Keratinocyte (primary cell): ENCODE measurements at regions not wholly inside any gene's neighbourhood (a gene's known extent, or its start where the extent isn't known, plus 50 kb on each side); places are given as distances from the start of the nearest gene placed in this dataset.

ENCODE experiments used
- DNase-seq: peaks from one replicate; pipeline ENCODE4 v3.0.0-alpha.2; 2011; ENCODE audit warnings: low read depth, missing footprints, low spot score
- FAIRE-seq: peaks from 2 replicates; lab custom pipeline; 2011; peaks lifted over from hg19 to GRCh38; lab: Jason Lieb, UNC
- H2AFZ ChIP-seq: 2 replicates; pipeline ENCODE4 v1.6.0; 2012; ENCODE audit warnings: low read length, control low read depth, inconsistent platforms; ENCODE audit not compliant: control insufficient read depth
- H3K27ac ChIP-seq: 2 replicates; pipeline ENCODE4 v1.5.1; 2011; ENCODE audit warnings: low read length; ENCODE audit not compliant: control insufficient read depth, insufficient read depth
- H3K27me3 ChIP-seq: 3 replicates; pipeline ENCODE4 v1.6.0; 2011; ENCODE audit warnings: low read length; ENCODE audit not compliant: control insufficient read depth, insufficient read depth; ENCODE audit errors: extremely low read depth
- H3K36me3 ChIP-seq, 2 experiments: 2 replicates in 1 of 2; 3 replicates in 1 of 2; pipeline ENCODE4 v1.5.1; 2011; ENCODE audit warnings: low read length in 2 of 2, mild to moderate bottlenecking in 1 of 2; ENCODE audit not compliant: control insufficient read depth in 2 of 2, insufficient read depth in 2 of 2; ENCODE audit errors: extremely low read depth in 1 of 2
- H3K4me1 ChIP-seq: 3 replicates; pipeline ENCODE4 v1.5.1; 2011; ENCODE audit warnings: low read length; ENCODE audit not compliant: control insufficient read depth, insufficient read depth; ENCODE audit errors: extremely low read depth
- H3K4me2 ChIP-seq: 3 replicates; pipeline ENCODE4 v1.6.0; 2011; ENCODE audit warnings: low read depth, low read length; ENCODE audit not compliant: control insufficient read depth, insufficient read depth; ENCODE audit errors: extremely low read depth
- H3K4me3 ChIP-seq, 3 experiments: fragments of 200-600 bp in 1 of 3; sonication (generic) in 1 of 3; 2 replicates in 2 of 3; 3 replicates in 1 of 3; pipeline ENCODE4 v1.5.1; 2011 to 2016; ENCODE audit warnings: low read length in 3 of 3, mild to moderate bottlenecking in 3 of 3, control low read depth in 2 of 3, inconsistent platforms in 1 of 3, low read depth in 1 of 3, mixed read lengths in 1 of 3, mixed run types in 1 of 3, moderate library complexity in 1 of 3; ENCODE audit not compliant: control insufficient read depth in 2 of 3, insufficient read depth in 2 of 3; ENCODE audit errors: extremely low read depth in 1 of 3
- H3K79me2 ChIP-seq: 2 replicates; pipeline ENCODE4 v1.6.0; 2012; ENCODE audit warnings: low read length; ENCODE audit not compliant: control insufficient read depth, insufficient read depth
- H3K9ac ChIP-seq: 3 replicates; pipeline ENCODE4 v1.6.0; 2011; ENCODE audit warnings: low read length; ENCODE audit not compliant: control insufficient read depth, insufficient read depth; ENCODE audit errors: extremely low read depth
- H3K9me1 ChIP-seq: 3 replicates; pipeline ENCODE4 v1.6.0; 2011; ENCODE audit warnings: low read length; ENCODE audit not compliant: control insufficient read depth, insufficient read depth; ENCODE audit errors: extremely low read depth
- H3K9me3 ChIP-seq: 2 replicates; pipeline ENCODE4 v1.5.1; 2012; ENCODE audit warnings: low read depth, low read length; ENCODE audit not compliant: control insufficient read depth
- H4K20me1 ChIP-seq: 3 replicates; pipeline ENCODE4 v1.6.0; 2011; ENCODE audit warnings: low read length; ENCODE audit not compliant: control insufficient read depth, insufficient read depth; ENCODE audit errors: extremely low read depth
- CTCF ChIP-seq, 3 experiments: IDR thresholded peaks in 1 of 3; conservative IDR thresholded peaks in 1 of 3; optimal IDR thresholded peaks in 1 of 3; 2 replicates in 2 of 3; 3 replicates in 1 of 3; pipeline versions ENCODE3 to v1.5.1; 2011; ENCODE audit warnings: low read length in 3 of 3, mild to moderate bottlenecking in 3 of 3, moderate library complexity in 2 of 3, control low read depth in 1 of 3, inconsistent platforms in 1 of 3; ENCODE audit not compliant: insufficient read depth in 2 of 3; ENCODE audit errors: extremely low read depth in 1 of 3
- EZH2 ChIP-seq: IDR thresholded peaks from one replicate; pipeline ENCODE4 v1.6.1; 2012; ENCODE audit warnings: inconsistent platforms, mild to moderate bottlenecking, low read length, moderate library complexity
- dilution Hi-C: fragments of 300-500 bp; cut with MboI; formaldehyde crosslinking; loops from one replicate; pipeline ENCODE4 v1.7.0; 2020; ENCODE audit warnings: low sequenced_read_pairs; ENCODE audit not compliant: extremely low pct_ligation_motif_present

- DNase-seq = no peak
- Histone ChIP-seq H3K9me3 (no peaks in the 10 kb centered on the region), H3K9ac (no peak overlapping the region), H3K79me2 (no peaks in the 10 kb centered on the region), H3K4me2 (no peak overlapping the region), H3K27ac (no peak overlapping the region), H2AFZ (no peak overlapping the region), H3K4me3 (no peak overlapping the region), H3K36me3 (no peaks in the 10 kb centered on the region), H3K27me3 (no peaks in the 10 kb centered on the region), H4K20me1 (no peaks in the 10 kb centered on the region), H3K9me1 (no peaks in the 10 kb centered on the region), H3K4me1 (no peaks in the 10 kb centered on the region)
- no peak for TF ChIP-seq EZH2
- FAIRE-seq = no peak
- dilution Hi-C loops = no loop called here
Measured at GRCh38 chr11:15370495-15371147, 255.9 kb downstream of the INSC start.

- Histone ChIP-seq H3K9me1 (no peaks in the 10 kb centered on the region), H4K20me1 (no peaks in the 10 kb centered on the region), H3K9ac (no peak overlapping the region), H2AFZ (no peak overlapping the region), H3K9me3 (no peaks in the 10 kb centered on the region), H3K79me2 (no peaks in the 10 kb centered on the region), H3K27me3 (no peaks in the 10 kb centered on the region), H3K36me3 (no peaks in the 10 kb centered on the region), H3K4me2 (no peak overlapping the region), H3K4me1 (no peaks in the 10 kb centered on the region), H3K4me3 (no peak overlapping the region), H3K27ac (no peak overlapping the region)
- DNase-seq (no peak), FAIRE-seq (no peak)
- no peak for TF ChIP-seq CTCF (optimal IDR thresholded peaks at IDR 0.05 in 1 of 3, IDR thresholded peaks at IDR 0.05 in 1 of 3, conservative IDR thresholded peaks at IDR 0.05 in 1 of 3; ENCODE audit: extremely low read depth in 1 of 3, insufficient read depth in 2 of 3, low read length in 3 of 3)
- TF ChIP-seq EZH2 = no peak
- dilution Hi-C loops = no loop called here
Measured at GRCh38 chr11:15371533-15371932, 256.8 kb downstream of the INSC start.

- Histone ChIP-seq H3K27ac (no peak overlapping the region), H3K4me3 (no peak overlapping the region), H3K36me3 (no peaks in the 10 kb centered on the region), H3K9ac (no peak overlapping the region), H3K9me3 (no peaks in the 10 kb centered on the region), H3K27me3 (no peaks in the 10 kb centered on the region), H3K79me2 (no peaks in the 10 kb centered on the region), H3K4me1 (no peaks in the 10 kb centered on the region), H2AFZ (no peak overlapping the region), H3K4me2 (no peak overlapping the region), H3K9me1 (no peaks in the 10 kb centered on the region), H4K20me1 (no peaks in the 10 kb centered on the region)
- FAIRE-seq = no peak
- TF ChIP-seq CTCF (optimal IDR thresholded peaks at IDR 0.05 in 1 of 3, IDR thresholded peaks at IDR 0.05 in 1 of 3, conservative IDR thresholded peaks at IDR 0.05 in 1 of 3; ENCODE audit: extremely low read depth in 1 of 3, insufficient read depth in 2 of 3, low read length in 3 of 3) (no peak), EZH2 (no peak)
- DNase-seq = no peak
- dilution Hi-C loops = no loop called here
Measured at GRCh38 chr11:15374418-15374817, 259.7 kb downstream of the INSC start.
